ENCODE measurements at regions not wholly inside any gene's neighbourhood (a gene's known extent, or its start where the extent isn't known, plus 50 kb on each side); places are given as distances from the start of the nearest gene placed in this dataset.

DNA sequence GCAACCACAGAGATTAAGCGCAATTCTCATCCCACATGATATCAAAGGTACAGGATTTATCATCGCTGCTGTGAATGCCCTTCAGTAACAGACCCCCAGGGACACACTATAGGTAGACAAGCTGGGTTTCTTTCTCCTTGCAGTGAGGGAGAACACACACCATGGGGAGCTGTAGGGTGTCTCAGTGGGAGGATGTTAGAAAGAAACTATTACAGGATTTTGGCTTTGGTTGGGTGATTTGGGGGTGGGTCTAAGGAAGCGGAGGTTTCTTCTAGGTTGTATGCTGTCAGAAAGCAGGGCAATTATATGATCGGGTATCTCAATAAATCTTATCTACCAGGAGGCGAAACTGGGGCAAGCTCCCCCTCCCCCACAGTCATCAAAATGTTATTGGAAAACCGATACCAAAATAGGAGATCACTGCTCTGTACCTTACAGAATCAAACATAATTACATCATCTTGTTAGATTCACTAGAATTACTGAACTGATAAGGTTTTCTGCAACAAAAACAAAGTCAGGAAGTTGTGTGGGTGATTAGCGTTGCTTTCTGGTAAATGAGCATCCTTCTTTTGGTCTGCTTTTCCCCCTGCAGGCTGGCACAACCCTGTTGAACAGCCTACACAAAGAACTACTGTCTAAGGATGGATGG, 209.7 kb downstream of the TEX36 start:
- intact Hi-C loops (cut with micrococcal nuclease; ENCODE audit: unreplicated experiment) (no loop called here), in situ Hi-C loops (cut with MboI) (no loop called here)
- 39% methylated on average over 7 of the region's 7 CpGs for WGBS (ENCODE audit: insufficient coverage, insufficient replicate concordance, low lambda C conversion rate, missing lambda C conversion rate)
- Histone ChIP-seq H3K9ac (ENCODE audit: control insufficient read depth, insufficient read depth, low read length) (no peak overlapping the region), H3K4me3 (no peak overlapping the region), H3K9me3 (replicated peaks; ENCODE audit: control insufficient read depth, insufficient read depth, low read length) (no peaks in the 10 kb centered on the region), H3K4me2 (ENCODE audit: control insufficient read depth, insufficient read depth) (no peak overlapping the region), H3K4me1 (ENCODE audit: control insufficient read depth, insufficient read depth, low read length) (no peaks in the 10 kb centered on the region), H4K20me1 (ENCODE audit: control insufficient read depth, insufficient read depth) (no peaks in the 10 kb centered on the region), H3K27ac (ENCODE audit: control insufficient read depth, insufficient read depth) (no peak overlapping the region), H2AFZ (ENCODE audit: control insufficient read depth, low read depth, low read length) (no peak overlapping the region), H3K36me3 (ENCODE audit: control insufficient read depth in 2 of 2, insufficient read depth in 2 of 2, low read length in 1 of 2) (no peaks in the 10 kb centered on the region), H3K79me2 (ENCODE audit: control insufficient read depth, insufficient read depth, low read length) (no peaks in the 10 kb centered on the region), H3K27me3 (replicated peaks in 1 of 2; ENCODE audit: control insufficient read depth in 2 of 2, insufficient read depth in 2 of 2, low read length in 1 of 2) (peaks cover under 1 to 1% of the 10 kb centered on the region in 2 experiments; a peak in 1 of 4 replicates)
- ChIA-PET SMC1A (ENCODE audit: uncharacterized antibody, unreplicated experiment) (interaction anchor here (1.3 kb wide), 1 partner anchor 14 kb away, joined by 3 read pairs; no protein-coding TSS in a partner anchor), RAD21 (ENCODE audit: unreplicated experiment) (no interaction called here), CTCF (no interaction called here), POLR2A (no interaction called here)
- FAIRE-seq (no peak), DNase-seq (ENCODE audit: low read depth, low spot score) (no peak), ATAC-seq (no peak)
- no TSS peak for BruUV-seq (replicated peaks)
- TF ChIP-seq E2F8 (IDR thresholded peaks at IDR 0.05; ENCODE audit: low read depth, partially characterized antibody) (no peak), TCF7 (IDR thresholded peaks at IDR 0.05; ENCODE audit: borderline replicate concordance) (no peak), ZNF384 (IDR thresholded peaks at IDR 0.05; ENCODE audit: borderline replicate concordance, low read depth, low read length) (no peak), TBL1XR1 (IDR thresholded peaks at IDR 0.05; ENCODE audit: low read depth, low read length) (no peak), NFXL1 (IDR thresholded peaks at IDR 0.05; ENCODE audit: borderline replicate concordance) (no peak), SIX5 (IDR thresholded peaks at IDR 0.05; ENCODE audit: low read depth, low read length, severe bottlenecking) (no peak), PAX8 (IDR thresholded peaks at IDR 0.05) (no peak)
- TF ChIP-seq, protein P1, sequence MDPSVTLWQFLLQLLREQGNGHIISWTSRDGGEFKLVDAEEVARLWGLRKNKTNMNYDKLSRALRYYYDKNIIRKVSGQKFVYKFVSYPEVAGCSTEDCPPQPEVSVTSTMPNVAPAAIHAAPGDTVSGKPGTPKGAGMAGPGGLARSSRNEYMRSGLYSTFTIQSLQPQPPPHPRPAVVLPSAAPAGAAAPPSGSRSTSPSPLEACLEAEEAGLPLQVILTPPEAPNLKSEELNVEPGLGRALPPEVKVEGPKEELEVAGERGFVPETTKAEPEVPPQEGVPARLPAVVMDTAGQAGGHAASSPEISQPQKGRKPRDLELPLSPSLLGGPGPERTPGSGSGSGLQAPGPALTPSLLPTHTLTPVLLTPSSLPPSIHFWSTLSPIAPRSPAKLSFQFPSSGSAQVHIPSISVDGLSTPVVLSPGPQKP (IDR thresholded peaks at IDR 0.05; ENCODE audit: low read depth, low read length) = no peak
- TF ChIP-seq, protein P2, sequence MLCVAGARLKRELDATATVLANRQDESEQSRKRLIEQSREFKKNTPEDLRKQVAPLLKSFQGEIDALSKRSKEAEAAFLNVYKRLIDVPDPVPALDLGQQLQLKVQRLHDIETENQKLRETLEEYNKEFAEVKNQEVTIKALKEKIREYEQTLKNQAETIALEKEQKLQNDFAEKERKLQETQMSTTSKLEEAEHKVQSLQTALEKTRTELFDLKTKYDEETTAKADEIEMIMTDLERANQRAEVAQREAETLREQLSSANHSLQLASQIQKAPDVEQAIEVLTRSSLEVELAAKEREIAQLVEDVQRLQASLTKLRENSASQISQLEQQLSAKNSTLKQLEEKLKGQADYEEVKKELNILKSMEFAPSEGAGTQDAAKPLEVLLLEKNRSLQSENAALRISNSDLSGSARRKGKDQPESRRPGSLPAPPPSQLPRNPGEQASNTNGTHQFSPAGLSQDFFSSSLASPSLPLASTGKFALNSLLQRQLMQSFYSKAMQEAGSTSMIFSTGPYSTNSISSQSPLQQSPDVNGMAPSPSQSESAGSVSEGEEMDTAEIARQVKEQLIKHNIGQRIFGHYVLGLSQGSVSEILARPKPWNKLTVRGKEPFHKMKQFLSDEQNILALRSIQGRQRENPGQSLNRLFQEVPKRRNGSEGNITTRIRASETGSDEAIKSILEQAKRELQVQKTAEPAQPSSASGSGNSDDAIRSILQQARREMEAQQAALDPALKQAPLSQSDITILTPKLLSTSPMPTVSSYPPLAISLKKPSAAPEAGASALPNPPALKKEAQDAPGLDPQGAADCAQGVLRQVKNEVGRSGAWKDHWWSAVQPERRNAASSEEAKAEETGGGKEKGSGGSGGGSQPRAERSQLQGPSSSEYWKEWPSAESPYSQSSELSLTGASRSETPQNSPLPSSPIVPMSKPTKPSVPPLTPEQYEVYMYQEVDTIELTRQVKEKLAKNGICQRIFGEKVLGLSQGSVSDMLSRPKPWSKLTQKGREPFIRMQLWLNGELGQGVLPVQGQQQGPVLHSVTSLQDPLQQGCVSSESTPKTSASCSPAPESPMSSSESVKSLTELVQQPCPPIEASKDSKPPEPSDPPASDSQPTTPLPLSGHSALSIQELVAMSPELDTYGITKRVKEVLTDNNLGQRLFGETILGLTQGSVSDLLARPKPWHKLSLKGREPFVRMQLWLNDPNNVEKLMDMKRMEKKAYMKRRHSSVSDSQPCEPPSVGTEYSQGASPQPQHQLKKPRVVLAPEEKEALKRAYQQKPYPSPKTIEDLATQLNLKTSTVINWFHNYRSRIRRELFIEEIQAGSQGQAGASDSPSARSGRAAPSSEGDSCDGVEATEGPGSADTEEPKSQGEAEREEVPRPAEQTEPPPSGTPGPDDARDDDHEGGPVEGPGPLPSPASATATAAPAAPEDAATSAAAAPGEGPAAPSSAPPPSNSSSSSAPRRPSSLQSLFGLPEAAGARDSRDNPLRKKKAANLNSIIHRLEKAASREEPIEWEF (IDR thresholded peaks at IDR 0.05; ENCODE audit: insufficient replicate concordance, low read depth, low read length) = no peak
